Panc1 (cell line): ENCODE measurements at regions not wholly inside any gene's neighbourhood (a gene's known extent, or its start where the extent isn't known, plus 50 kb on each side); places are given as distances from the start of the nearest gene placed in this dataset.
A peak's percentile ranks its signal among the peaks of the same experiment; 100 is the strongest.

Source experiments
- ATAC-seq: fragments of 200-7000 bp; cut with Tn5 transposase; 2 replicates; pipeline ENCODE4 v1.9.1; 2020; ENCODE audit warnings: mild to moderate bottlenecking, moderate library complexity
- BruUV-seq: library from RNA; stranded (reverse); fragments of 400-500 nt; replicated peaks from 2 replicates; lab custom pipeline; 2021; lab: Mats Ljungman, UMichigan
- CTCF ChIA-PET: fragments of 300-600 bp; sonication (Branson Sonifier 250); formaldehyde crosslinking; loops from one replicate; lab custom pipeline; 2022; ENCODE audit warnings: antibody characterized with exemption; lab: Charles Lee
- POLR2A ChIA-PET: fragments of 300-600 bp; sonication (Branson Sonifier 250); formaldehyde crosslinking; loops from one replicate; lab custom pipeline; 2022; ENCODE audit warnings: antibody characterized with exemption; lab: Charles Lee
- DNase-seq: peaks from one replicate; pipeline ENCODE4 v3.0.0-alpha.2; 2010; ENCODE audit warnings: low read depth, low spot score
- H3K27ac ChIP-seq: 2 replicates; pipeline ENCODE4 v1.5.1; 2011; ENCODE audit warnings: mild to moderate bottlenecking, low read length, inconsistent platforms
- H3K27me3 ChIP-seq: fragments of 200-500 bp; sonication (Bioruptor generic); 2 replicates; pipeline ENCODE4 v1.6.0; 2014; ENCODE audit warnings: low read length, inconsistent platforms; ENCODE audit not compliant: control insufficient read depth, insufficient read depth
- H3K36me3 ChIP-seq: fragments of 200-500 bp; sonication (Bioruptor generic); 2 replicates; pipeline ENCODE4 v1.5.1; 2014; ENCODE audit warnings: inconsistent platforms, mild to moderate bottlenecking, low read length, moderate library complexity; ENCODE audit not compliant: control insufficient read depth, insufficient read depth
- H3K4me1 ChIP-seq: 2 replicates; pipeline ENCODE4 v1.5.1; 2011; ENCODE audit warnings: inconsistent platforms, mild to moderate bottlenecking, low read length, moderate library complexity; ENCODE audit not compliant: control insufficient read depth, insufficient read depth
- H3K4me3 ChIP-seq, 2 experiments: 2 replicates each; pipeline ENCODE4 v1.5.1; 2011 to 2012; ENCODE audit warnings: low read depth in 2 of 2, low read length in 2 of 2, mild to moderate bottlenecking in 2 of 2, inconsistent platforms in 1 of 2, moderate library complexity in 1 of 2
- H3K9me3 ChIP-seq: fragments of 200-500 bp; sonication (Bioruptor generic); 2 replicates; pipeline ENCODE4 v1.5.1; 2014; ENCODE audit warnings: low read depth, mild to moderate bottlenecking, inconsistent platforms, low read length, moderate library complexity; ENCODE audit not compliant: control insufficient read depth, insufficient read depth
- CTCF ChIP-seq: fragments of 450-650 bp; IDR thresholded peaks from 2 replicates; pipeline ENCODE4 v1.5.1; 2017; ENCODE audit warnings: mild to moderate bottlenecking
- POLR2AphosphoS5 ChIP-seq: IDR thresholded peaks from 2 replicates; pipeline ENCODE4 v1.6.1; 2012; ENCODE audit warnings: mild to moderate bottlenecking, low read depth, low read length, moderate library complexity
- SIN3A ChIP-seq: IDR thresholded peaks from 2 replicates; pipeline ENCODE4 v1.6.1; 2012; ENCODE audit warnings: low read depth, mild to moderate bottlenecking, low read length, moderate library complexity, borderline replicate concordance; ENCODE audit not compliant: insufficient read depth
- TCF7L2 ChIP-seq: IDR thresholded peaks from 2 replicates; pipeline ENCODE4 v1.6.1; 2011; ENCODE audit warnings: mild to moderate bottlenecking, low read depth, low read length, inconsistent platforms
- in situ Hi-C: cut with HindIII; loops from 2 replicates; pipeline ENCODE4 v1.10.0; 2016; ENCODE audit warnings: low sequenced_read_pairs, low pct_unique_long_range_greater_than_20kb
- intact Hi-C: fragments of 100-400 bp; cut with micrococcal nuclease; formaldehyde crosslinking; loops from one replicate; pipeline ENCODE4 v1.10.0; 2022; ENCODE audit not compliant: unreplicated experiment
- TF ChIP-seq, protein P1 (sequence below), 2 experiments: IDR thresholded peaks; 2 replicates each; pipeline ENCODE4 v1.6.1; 2011 to 2012; ENCODE audit warnings: low read depth in 2 of 2, control low read depth in 1 of 2, low read length in 1 of 2, mild to moderate bottlenecking in 1 of 2, moderate library complexity in 1 of 2; ENCODE audit not compliant: insufficient read depth in 1 of 2

GRCh38 chr17:63279498-63280230 is 166.4 kb downstream of the CYB561 start:
- Histone ChIP-seq H3K27me3 (no peaks in the 10 kb centered on the region), H3K9me3 (peaks cover 21% of the 10 kb centered on the region; the same call in 1 of the 2 replicates), H3K27ac (peak overlapping the region; percentile 55; the same call in 1 of the 2 replicates), H3K4me1 (peaks cover 15% of the 10 kb centered on the region), H3K4me3 (no peak overlapping the region), H3K36me3 (no peaks in the 10 kb centered on the region)
- in situ Hi-C loops (no loop called here), intact Hi-C loops (no loop called here)
- TF ChIP-seq TCF7L2 = no peak
- no peak for TF ChIP-seq SIN3A
- no peak for TF ChIP-seq CTCF
- TF ChIP-seq POLR2AphosphoS5 = no peak
- TF ChIP-seq, protein P1, sequence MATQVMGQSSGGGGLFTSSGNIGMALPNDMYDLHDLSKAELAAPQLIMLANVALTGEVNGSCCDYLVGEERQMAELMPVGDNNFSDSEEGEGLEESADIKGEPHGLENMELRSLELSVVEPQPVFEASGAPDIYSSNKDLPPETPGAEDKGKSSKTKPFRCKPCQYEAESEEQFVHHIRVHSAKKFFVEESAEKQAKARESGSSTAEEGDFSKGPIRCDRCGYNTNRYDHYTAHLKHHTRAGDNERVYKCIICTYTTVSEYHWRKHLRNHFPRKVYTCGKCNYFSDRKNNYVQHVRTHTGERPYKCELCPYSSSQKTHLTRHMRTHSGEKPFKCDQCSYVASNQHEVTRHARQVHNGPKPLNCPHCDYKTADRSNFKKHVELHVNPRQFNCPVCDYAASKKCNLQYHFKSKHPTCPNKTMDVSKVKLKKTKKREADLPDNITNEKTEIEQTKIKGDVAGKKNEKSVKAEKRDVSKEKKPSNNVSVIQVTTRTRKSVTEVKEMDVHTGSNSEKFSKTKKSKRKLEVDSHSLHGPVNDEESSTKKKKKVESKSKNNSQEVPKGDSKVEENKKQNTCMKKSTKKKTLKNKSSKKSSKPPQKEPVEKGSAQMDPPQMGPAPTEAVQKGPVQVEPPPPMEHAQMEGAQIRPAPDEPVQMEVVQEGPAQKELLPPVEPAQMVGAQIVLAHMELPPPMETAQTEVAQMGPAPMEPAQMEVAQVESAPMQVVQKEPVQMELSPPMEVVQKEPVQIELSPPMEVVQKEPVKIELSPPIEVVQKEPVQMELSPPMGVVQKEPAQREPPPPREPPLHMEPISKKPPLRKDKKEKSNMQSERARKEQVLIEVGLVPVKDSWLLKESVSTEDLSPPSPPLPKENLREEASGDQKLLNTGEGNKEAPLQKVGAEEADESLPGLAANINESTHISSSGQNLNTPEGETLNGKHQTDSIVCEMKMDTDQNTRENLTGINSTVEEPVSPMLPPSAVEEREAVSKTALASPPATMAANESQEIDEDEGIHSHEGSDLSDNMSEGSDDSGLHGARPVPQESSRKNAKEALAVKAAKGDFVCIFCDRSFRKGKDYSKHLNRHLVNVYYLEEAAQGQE (IDR thresholded peaks at IDR 0.05; ENCODE audit: insufficient read depth in 1 of 2, low read depth in 2 of 2, low read length in 1 of 2) = no peak
- ATAC-seq (no peak), DNase-seq (no peak)
- ChIA-PET POLR2A (no interaction called here), CTCF (no interaction called here)
- BruUV-seq = no TSS peak

DNA sequence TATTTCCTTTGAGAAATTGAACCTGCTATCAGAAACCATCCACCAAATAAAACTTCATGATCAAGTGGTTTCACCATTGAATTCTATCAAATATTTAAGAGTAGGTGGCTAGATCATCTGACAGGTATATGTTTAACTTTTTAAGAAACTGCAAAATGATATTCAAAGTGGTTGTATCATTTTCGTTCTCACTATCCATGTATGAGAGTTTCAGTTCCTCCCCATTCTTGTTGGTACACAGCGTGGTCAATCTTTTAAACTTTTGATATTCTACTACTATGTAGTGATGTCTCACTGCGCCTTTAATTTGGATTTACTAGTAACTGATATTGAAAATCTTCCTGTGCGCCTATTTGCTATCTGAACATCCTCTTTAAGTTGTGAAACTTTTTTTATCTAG is 163.7 kb downstream of the CYB561 start:
- ChIA-PET POLR2A (no interaction called here), CTCF (no interaction called here)
- DNase-seq (no peak), ATAC-seq (no peak)
- Histone ChIP-seq H3K27me3 (no peaks in the 10 kb centered on the region), H3K27ac (no peak overlapping the region), H3K9me3 (peaks cover 43% of the 10 kb centered on the region; the same call in 1 of the 2 replicates), H3K36me3 (no peaks in the 10 kb centered on the region), H3K4me1 (no peaks in the 10 kb centered on the region), H3K4me3 (no peak overlapping the region)
- TF ChIP-seq POLR2AphosphoS5 (no peak), CTCF (no peak), SIN3A (no peak), TCF7L2 (no peak)
- TF ChIP-seq, protein P1 (IDR thresholded peaks at IDR 0.05; ENCODE audit: insufficient read depth in 1 of 2, low read depth in 2 of 2, low read length in 1 of 2) = no peak
- intact Hi-C loops = no loop called here
- BruUV-seq = no TSS peak
- in situ Hi-C loops = no loop called here
